ENCODE measurements at regions not wholly inside any gene's neighbourhood (a gene's known extent, or its start where the extent isn't known, plus 50 kb on each side); places are given as distances from the start of the nearest gene placed in this dataset.

- Histone ChIP-seq H3K4me3 (no peak overlapping the region), H3K27me3 (no peaks in the 10 kb centered on the region), H3K36me3 (no peaks in the 10 kb centered on the region), H3K27ac (no peak overlapping the region), H3K4me1 (peaks cover 0 to 12% (median 0%) of the 10 kb centered on the region in 4 donors), H3K9me3 (no peaks in the 10 kb centered on the region)
- TF ChIP-seq EP300 (IDR thresholded peaks at IDR 0.05) (no peak), POLR2A (IDR thresholded peaks at IDR 0.05) (no peak), POLR2AphosphoS5 (IDR thresholded peaks at IDR 0.05) (no peak)
- TF ChIP-seq, protein P1, sequence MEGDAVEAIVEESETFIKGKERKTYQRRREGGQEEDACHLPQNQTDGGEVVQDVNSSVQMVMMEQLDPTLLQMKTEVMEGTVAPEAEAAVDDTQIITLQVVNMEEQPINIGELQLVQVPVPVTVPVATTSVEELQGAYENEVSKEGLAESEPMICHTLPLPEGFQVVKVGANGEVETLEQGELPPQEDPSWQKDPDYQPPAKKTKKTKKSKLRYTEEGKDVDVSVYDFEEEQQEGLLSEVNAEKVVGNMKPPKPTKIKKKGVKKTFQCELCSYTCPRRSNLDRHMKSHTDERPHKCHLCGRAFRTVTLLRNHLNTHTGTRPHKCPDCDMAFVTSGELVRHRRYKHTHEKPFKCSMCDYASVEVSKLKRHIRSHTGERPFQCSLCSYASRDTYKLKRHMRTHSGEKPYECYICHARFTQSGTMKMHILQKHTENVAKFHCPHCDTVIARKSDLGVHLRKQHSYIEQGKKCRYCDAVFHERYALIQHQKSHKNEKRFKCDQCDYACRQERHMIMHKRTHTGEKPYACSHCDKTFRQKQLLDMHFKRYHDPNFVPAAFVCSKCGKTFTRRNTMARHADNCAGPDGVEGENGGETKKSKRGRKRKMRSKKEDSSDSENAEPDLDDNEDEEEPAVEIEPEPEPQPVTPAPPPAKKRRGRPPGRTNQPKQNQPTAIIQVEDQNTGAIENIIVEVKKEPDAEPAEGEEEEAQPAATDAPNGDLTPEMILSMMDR (IDR thresholded peaks at IDR 0.05), result no peak
- no peak for DNase-seq
- WGBS, 2 donors, result 77 to 83% methylated on average over 4 of the region's 4 CpGs
- intact Hi-C loops (cut with DNase I), result no loop called here
These were observed 77.7 kb upstream of the GADD45A start for GRCh38 chr1:67607286-67607685.

DNA sequence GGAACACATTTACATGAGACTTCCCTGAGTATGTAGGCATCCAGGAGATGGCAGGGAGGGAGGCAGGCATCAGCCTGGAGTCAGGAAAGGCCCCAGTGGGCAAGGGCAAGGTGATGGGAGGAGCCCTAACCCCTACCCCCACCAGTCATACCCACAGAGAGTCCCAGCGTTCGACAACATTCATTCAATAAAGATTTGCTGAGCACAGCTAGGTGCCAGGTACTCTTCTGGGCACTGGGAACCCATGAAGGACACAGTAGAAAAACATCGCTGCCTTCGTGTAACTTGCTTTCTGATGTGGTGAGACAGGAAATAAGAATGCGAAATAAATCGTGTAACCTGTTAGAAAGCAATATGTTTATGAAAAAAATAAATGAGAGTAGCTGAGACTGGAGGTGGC is 77.3 kb upstream of the GADD45A start:
- intact Hi-C loops (cut with DNase I), result no loop called here
- no peak for DNase-seq
- peaks cover 0 to 12% (median 0%) of the 10 kb centered on the region in 4 donors for H3K4me1 ChIP-seq
- TF ChIP-seq EP300 (IDR thresholded peaks at IDR 0.05) (no peak), POLR2AphosphoS5 (IDR thresholded peaks at IDR 0.05) (no peak), POLR2A (IDR thresholded peaks at IDR 0.05) (no peak)
- TF ChIP-seq, protein P1 (IDR thresholded peaks at IDR 0.05), result no peak
- no peaks in the 10 kb centered on the region for H3K9me3 ChIP-seq
- H3K4me3 ChIP-seq, result no peak overlapping the region
- no peaks in the 10 kb centered on the region for H3K27me3 ChIP-seq
- no peaks in the 10 kb centered on the region for H3K36me3 ChIP-seq
- H3K27ac ChIP-seq, result no peak overlapping the region
- 78 to 90% methylated on average over 6 of the region's 6 CpGs for WGBS, 2 donors

GRCh38 chr1:67608661-67609576 is 76.1 kb upstream of the GADD45A start:
- DNase-seq, result no peak
- intact Hi-C loops (cut with DNase I), result no loop called here
- WGBS, 2 donors, result 83 to 84% methylated on average over 11 of the region's 11 CpGs

GRCh38 chr1:67609577-67610341 is 75.2 kb upstream of the GADD45A start:
- DNase-seq, result no peak
- no peak overlapping the region for H3K27ac ChIP-seq
- intact Hi-C loops (cut with DNase I), result no loop called here
- no peaks in the 10 kb centered on the region for H3K9me3 ChIP-seq
- no peak overlapping the region for H3K4me3 ChIP-seq
- TF ChIP-seq POLR2A (IDR thresholded peaks at IDR 0.05) (no peak), EP300 (IDR thresholded peaks at IDR 0.05) (no peak), POLR2AphosphoS5 (IDR thresholded peaks at IDR 0.05) (no peak)
- TF ChIP-seq, protein P1 (IDR thresholded peaks at IDR 0.05), result no peak
- H3K36me3 ChIP-seq, result no peaks in the 10 kb centered on the region
- peaks cover 0 to 8% (median 0%) of the 10 kb centered on the region in 4 donors for H3K4me1 ChIP-seq
- 89 to 91% methylated on average over 10 of the region's 10 CpGs for WGBS, 2 donors
- H3K27me3 ChIP-seq, result no peaks in the 10 kb centered on the region

More at GRCh38 chr1:67608661-67609576, 76.1 kb upstream of the GADD45A start:
- peaks cover 0 to 12% (median 0%) of the 10 kb centered on the region in 4 donors for H3K4me1 ChIP-seq
- no peaks in the 10 kb centered on the region for H3K9me3 ChIP-seq
- no peaks in the 10 kb centered on the region for H3K27me3 ChIP-seq
- H3K27ac ChIP-seq, result no peak overlapping the region
- H3K4me3 ChIP-seq, result no peak overlapping the region
- TF ChIP-seq POLR2A (IDR thresholded peaks at IDR 0.05) (no peak), EP300 (IDR thresholded peaks at IDR 0.05) (no peak), POLR2AphosphoS5 (IDR thresholded peaks at IDR 0.05) (no peak)
- TF ChIP-seq, protein P1 (IDR thresholded peaks at IDR 0.05), result no peak
- H3K36me3 ChIP-seq, result no peaks in the 10 kb centered on the region

Measured in sigmoid colon (tissue), 6 donors.